ENCODE measurements at regions not wholly inside any gene's neighbourhood (a gene's known extent, or its start where the extent isn't known, plus 50 kb on each side); places are given as distances from the start of the nearest gene placed in this dataset.

- TF ChIP-seq, protein P1, sequence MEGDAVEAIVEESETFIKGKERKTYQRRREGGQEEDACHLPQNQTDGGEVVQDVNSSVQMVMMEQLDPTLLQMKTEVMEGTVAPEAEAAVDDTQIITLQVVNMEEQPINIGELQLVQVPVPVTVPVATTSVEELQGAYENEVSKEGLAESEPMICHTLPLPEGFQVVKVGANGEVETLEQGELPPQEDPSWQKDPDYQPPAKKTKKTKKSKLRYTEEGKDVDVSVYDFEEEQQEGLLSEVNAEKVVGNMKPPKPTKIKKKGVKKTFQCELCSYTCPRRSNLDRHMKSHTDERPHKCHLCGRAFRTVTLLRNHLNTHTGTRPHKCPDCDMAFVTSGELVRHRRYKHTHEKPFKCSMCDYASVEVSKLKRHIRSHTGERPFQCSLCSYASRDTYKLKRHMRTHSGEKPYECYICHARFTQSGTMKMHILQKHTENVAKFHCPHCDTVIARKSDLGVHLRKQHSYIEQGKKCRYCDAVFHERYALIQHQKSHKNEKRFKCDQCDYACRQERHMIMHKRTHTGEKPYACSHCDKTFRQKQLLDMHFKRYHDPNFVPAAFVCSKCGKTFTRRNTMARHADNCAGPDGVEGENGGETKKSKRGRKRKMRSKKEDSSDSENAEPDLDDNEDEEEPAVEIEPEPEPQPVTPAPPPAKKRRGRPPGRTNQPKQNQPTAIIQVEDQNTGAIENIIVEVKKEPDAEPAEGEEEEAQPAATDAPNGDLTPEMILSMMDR (IDR thresholded peaks at IDR 0.05; ENCODE audit: low read length): no peak
- no peak for TF ChIP-seq EZH2 (optimal IDR thresholded peaks at IDR 0.05; ENCODE audit: low read depth, low read length)
Measured at GRCh38 chr18:1057367-1057766, 152.7 kb downstream of the ADCYAP1 start.
